NT2/D1 (cell line): ENCODE measurements at regions not wholly inside any gene's neighbourhood (a gene's known extent, or its start where the extent isn't known, plus 50 kb on each side); places are given as distances from the start of the nearest gene placed in this dataset.

ENCODE experiments used
- SUZ12 ChIP-seq: IDR thresholded peaks from 2 replicates; pipeline ENCODE4 v1.6.1; 2011; ENCODE audit not compliant: insufficient read length, insufficient read depth; ENCODE audit errors: extremely low read depth
- YY1 ChIP-seq: IDR thresholded peaks from 2 replicates; pipeline ENCODE4 v1.6.1; 2011; ENCODE audit not compliant: insufficient read length, insufficient read depth
- ZNF274 ChIP-seq: IDR thresholded peaks from 2 replicates; pipeline ENCODE4 v1.6.1; 2011; ENCODE audit warnings: mild to moderate bottlenecking, low read depth, low read length

GRCh38 chr21:36532769-36533467, 53.0 kb upstream of the CLDN14 start:
- TF ChIP-seq ZNF274 (no peak), YY1 (no peak), SUZ12 (no peak)
